Activated CD4-positive, alpha-beta memory T cell treated with anti-CD3 and anti-CD28 coated beads, Interleukin-2, amount 10 ng/mL, durations not matched to agents 7 days and 5 days (primary cell): ENCODE measurements at regions not wholly inside any gene's neighbourhood (a gene's known extent, or its start where the extent isn't known, plus 50 kb on each side); places are given as distances from the start of the nearest gene placed in this dataset.

Experiments
- CTCF ChIA-PET: fragments of 350-600 bp; sonication (Branson Sonifier 250); formaldehyde crosslinking; loops from one replicate; lab custom pipeline; 2021; ENCODE audit warnings: antibody characterized with exemption, inconsistent platforms; lab: Charles Lee
- POLR2A ChIA-PET: fragments of 350-600 bp; sonication (Branson Sonifier 250); formaldehyde crosslinking; loops from one replicate; lab custom pipeline; 2021; ENCODE audit warnings: antibody characterized with exemption; lab: Charles Lee
- DNase-seq: peaks from one replicate; pipeline ENCODE4 v3.0.0-alpha.2; 2020
- H3K27ac Mint-ChIP-seq: one replicate; pipeline ENCODE4 v1.8.0; 2021; ENCODE audit warnings: mild to moderate bottlenecking, mixed read lengths
- H3K27me3 Mint-ChIP-seq: one replicate; pipeline ENCODE4 v1.8.0; 2021; ENCODE audit warnings: mixed read lengths
- H3K36me3 Mint-ChIP-seq: one replicate; pipeline ENCODE4 v1.8.0; 2021; ENCODE audit warnings: low read depth, mixed read lengths
- H3K4me1 Mint-ChIP-seq: one replicate; pipeline ENCODE4 v1.8.0; 2021; ENCODE audit warnings: mixed read lengths
- H3K4me3 Mint-ChIP-seq: one replicate; pipeline ENCODE4 v1.8.0; 2021; ENCODE audit warnings: mild to moderate bottlenecking, mixed read lengths
- H3K9me3 Mint-ChIP-seq: one replicate; pipeline ENCODE4 v1.8.0; 2021; ENCODE audit warnings: mixed read lengths

- ChIA-PET POLR2A (no interaction called here), CTCF (no interaction called here)
- no peak overlapping the region for H3K4me3 Mint-ChIP-seq
- no peak overlapping the region for H3K27ac Mint-ChIP-seq
- peaks cover 28% of the 10 kb centered on the region for H3K9me3 Mint-ChIP-seq
- no peaks in the 10 kb centered on the region for H3K36me3 Mint-ChIP-seq
- H3K4me1 Mint-ChIP-seq: no peaks in the 10 kb centered on the region
- DNase-seq: no peak
- H3K27me3 Mint-ChIP-seq: no peaks in the 10 kb centered on the region
Measured at GRCh38 chr18:78548261-78549058, 431.2 kb upstream of the SALL3 start.

GRCh38 chr18:78549971-78550370 lies 429.6 kb upstream of the SALL3 start:
- H3K27ac Mint-ChIP-seq: no peak overlapping the region
- H3K27me3 Mint-ChIP-seq: no peaks in the 10 kb centered on the region
- H3K36me3 Mint-ChIP-seq: no peaks in the 10 kb centered on the region
- ChIA-PET CTCF (no interaction called here), POLR2A (no interaction called here)
- H3K4me1 Mint-ChIP-seq: no peaks in the 10 kb centered on the region
- peaks cover 31% of the 10 kb centered on the region for H3K9me3 Mint-ChIP-seq
- no peak for DNase-seq
- no peak overlapping the region for H3K4me3 Mint-ChIP-seq

GRCh38 chr18:78554944-78555608 lies 424.5 kb upstream of the SALL3 start:
- CTCF ChIA-PET: no interaction called here
- Mint-ChIP-seq H3K27ac (no peak overlapping the region), H3K4me3 (no peak overlapping the region), H3K36me3 (no peaks in the 10 kb centered on the region), H3K9me3 (peaks cover 28% of the 10 kb centered on the region), H3K4me1 (no peaks in the 10 kb centered on the region), H3K27me3 (no peaks in the 10 kb centered on the region)
- no peak for DNase-seq
- POLR2A ChIA-PET: no interaction called here

- H3K27me3 Mint-ChIP-seq: no peaks in the 10 kb centered on the region
- no peaks in the 10 kb centered on the region for H3K36me3 Mint-ChIP-seq
- H3K4me1 Mint-ChIP-seq: no peaks in the 10 kb centered on the region
- no peak for DNase-seq
- H3K27ac Mint-ChIP-seq: no peak overlapping the region
- H3K4me3 Mint-ChIP-seq: no peak overlapping the region
- peaks cover 28% of the 10 kb centered on the region for H3K9me3 Mint-ChIP-seq
- POLR2A ChIA-PET: no interaction called here
- CTCF ChIA-PET: no interaction called here
Measured at GRCh38 chr18:78557371-78557770, 422.2 kb upstream of the SALL3 start.

GRCh38 chr18:78558101-78558810 lies 421.4 kb upstream of the SALL3 start:
- H3K4me3 Mint-ChIP-seq: no peak overlapping the region
- no peaks in the 10 kb centered on the region for H3K27me3 Mint-ChIP-seq
- no peaks in the 10 kb centered on the region for H3K4me1 Mint-ChIP-seq
- peaks cover 28% of the 10 kb centered on the region for H3K9me3 Mint-ChIP-seq
- DNase-seq: no peak
- H3K36me3 Mint-ChIP-seq: no peaks in the 10 kb centered on the region
- ChIA-PET CTCF (no interaction called here), POLR2A (no interaction called here)
- no peak overlapping the region for H3K27ac Mint-ChIP-seq

GRCh38 chr18:78558948-78559347 lies 420.7 kb upstream of the SALL3 start:
- DNase-seq: no peak
- no peaks in the 10 kb centered on the region for H3K4me1 Mint-ChIP-seq
- no peaks in the 10 kb centered on the region for H3K36me3 Mint-ChIP-seq
- ChIA-PET POLR2A (no interaction called here), CTCF (no interaction called here)
- no peak overlapping the region for H3K27ac Mint-ChIP-seq
- H3K4me3 Mint-ChIP-seq: no peak overlapping the region
- H3K9me3 Mint-ChIP-seq: peaks cover 28% of the 10 kb centered on the region
- no peaks in the 10 kb centered on the region for H3K27me3 Mint-ChIP-seq

- no peak for DNase-seq
- Mint-ChIP-seq H3K27me3 (no peaks in the 10 kb centered on the region), H3K36me3 (no peaks in the 10 kb centered on the region), H3K4me3 (no peak overlapping the region), H3K4me1 (no peaks in the 10 kb centered on the region), H3K9me3 (peaks cover 23% of the 10 kb centered on the region), H3K27ac (no peak overlapping the region)
- CTCF ChIA-PET: no interaction called here
- POLR2A ChIA-PET: no interaction called here
Measured at GRCh38 chr18:78559584-78559983, 420.0 kb upstream of the SALL3 start.

- Mint-ChIP-seq H3K4me3 (no peak overlapping the region), H3K27me3 (no peaks in the 10 kb centered on the region), H3K9me3 (peaks cover 20% of the 10 kb centered on the region), H3K27ac (no peak overlapping the region), H3K36me3 (peaks cover 2% of the 10 kb centered on the region), H3K4me1 (no peaks in the 10 kb centered on the region)
- ChIA-PET CTCF (no interaction called here), POLR2A (no interaction called here)
- DNase-seq: no peak
Measured at GRCh38 chr18:78561757-78562510, 417.7 kb upstream of the SALL3 start.

- H3K9me3 Mint-ChIP-seq: peaks cover 23% of the 10 kb centered on the region
- peaks cover 2% of the 10 kb centered on the region for H3K36me3 Mint-ChIP-seq
- H3K4me3 Mint-ChIP-seq: no peak overlapping the region
- H3K27ac Mint-ChIP-seq: no peak overlapping the region
- no peak for DNase-seq
- H3K27me3 Mint-ChIP-seq: no peaks in the 10 kb centered on the region
- H3K4me1 Mint-ChIP-seq: no peaks in the 10 kb centered on the region
- ChIA-PET POLR2A (no interaction called here), CTCF (no interaction called here)
Measured at GRCh38 chr18:78562531-78562961, 417.1 kb upstream of the SALL3 start.

GRCh38 chr18:78563110-78563509 lies 416.5 kb upstream of the SALL3 start:
- POLR2A ChIA-PET: no interaction called here
- Mint-ChIP-seq H3K27me3 (no peaks in the 10 kb centered on the region), H3K36me3 (peaks cover 2% of the 10 kb centered on the region), H3K4me3 (no peak overlapping the region), H3K27ac (no peak overlapping the region), H3K4me1 (no peaks in the 10 kb centered on the region), H3K9me3 (peaks cover 20% of the 10 kb centered on the region)
- DNase-seq: no peak
- CTCF ChIA-PET: no interaction called here

- H3K4me3 Mint-ChIP-seq: no peak overlapping the region
- DNase-seq: no peak
Measured at GRCh38 chr18:78564030-78564429, 415.6 kb upstream of the SALL3 start.

GRCh38 chr18:78564518-78564917 lies 415.1 kb upstream of the SALL3 start:
- peaks cover 2% of the 10 kb centered on the region for H3K36me3 Mint-ChIP-seq
- H3K4me1 Mint-ChIP-seq: no peaks in the 10 kb centered on the region
- no peak for DNase-seq
- no peak overlapping the region for H3K4me3 Mint-ChIP-seq
- H3K9me3 Mint-ChIP-seq: peaks cover 19% of the 10 kb centered on the region
- H3K27me3 Mint-ChIP-seq: no peaks in the 10 kb centered on the region
- ChIA-PET CTCF (no interaction called here), POLR2A (no interaction called here)
- no peak overlapping the region for H3K27ac Mint-ChIP-seq

More at GRCh38 chr18:78564030-78564429, 415.6 kb upstream of the SALL3 start:
- peaks cover 23% of the 10 kb centered on the region for H3K9me3 Mint-ChIP-seq
- no peaks in the 10 kb centered on the region for H3K4me1 Mint-ChIP-seq
- peaks cover 2% of the 10 kb centered on the region for H3K36me3 Mint-ChIP-seq
- ChIA-PET POLR2A (no interaction called here), CTCF (no interaction called here)
- no peaks in the 10 kb centered on the region for H3K27me3 Mint-ChIP-seq
- H3K27ac Mint-ChIP-seq: no peak overlapping the region

GRCh38 chr18:78565240-78565639 lies 414.4 kb upstream of the SALL3 start:
- DNase-seq: no peak
- POLR2A ChIA-PET: no interaction called here
- no peak overlapping the region for H3K27ac Mint-ChIP-seq
- no peaks in the 10 kb centered on the region for H3K4me1 Mint-ChIP-seq
- peaks cover 20% of the 10 kb centered on the region for H3K9me3 Mint-ChIP-seq
- H3K36me3 Mint-ChIP-seq: peaks cover 2% of the 10 kb centered on the region
- H3K4me3 Mint-ChIP-seq: no peak overlapping the region
- CTCF ChIA-PET: no interaction called here
- H3K27me3 Mint-ChIP-seq: no peaks in the 10 kb centered on the region
